Tibial nerve (tissue), 3 donors: ENCODE measurements at regions not wholly inside any gene's neighbourhood (a gene's known extent, or its start where the extent isn't known, plus 50 kb on each side); places are given as distances from the start of the nearest gene placed in this dataset.

Experiments used
- CTCF ChIP-seq, 5 experiments: fragments of 200-600 bp in 3 of 5; fragments of 450-650 bp in 2 of 5; sonication (generic) in 3 of 5; IDR thresholded peaks; one replicate each; pipeline ENCODE4 v1.5.1; 2016 to 2019; ENCODE audit warnings: antibody characterized with exemption in 5 of 5, mild to moderate bottlenecking in 3 of 5, moderate library complexity in 2 of 5
- POLR2A ChIP-seq, 2 donors: fragments of 450-650 bp; IDR thresholded peaks; one replicate each; pipeline ENCODE4 v1.6.1; 2017; ENCODE audit warnings: antibody characterized with exemption in 2 of 2, mild to moderate bottlenecking in 2 of 2, moderate library complexity in 2 of 2

- TF ChIP-seq CTCF (IDR thresholded peaks at IDR 0.05) (no peak), POLR2A (IDR thresholded peaks at IDR 0.05) (no peak)
These were observed 77.0 kb upstream of the FAM20C start for GRCh38 chr7:115274-115911.
